Fibroblast of villous mesenchyme (primary cell): ENCODE measurements at regions not wholly inside any gene's neighbourhood (a gene's known extent, or its start where the extent isn't known, plus 50 kb on each side); places are given as distances from the start of the nearest gene placed in this dataset.

ENCODE experiments used
- DNase-seq: peaks from one replicate; pipeline ENCODE4 v3.0.0-alpha.2; 2010; ENCODE audit warnings: low read depth
- H3K4me3 ChIP-seq: 2 replicates; pipeline ENCODE4 v1.5.1; 2011; ENCODE audit warnings: low read depth, mild to moderate bottlenecking, low read length
- CTCF ChIP-seq: IDR thresholded peaks from 2 replicates; pipeline ENCODE4 v1.5.1; 2012; ENCODE audit warnings: low read depth, mild to moderate bottlenecking, low read length; ENCODE audit not compliant: insufficient read depth

- H3K4me3 ChIP-seq = no peak overlapping the region
- no peak for TF ChIP-seq CTCF
- no peak for DNase-seq
These were observed 216.9 kb upstream of the TACR3 start for GRCh38 chr4:103936653-103937145.

- peak; percentile 56 for TF ChIP-seq CTCF
- H3K4me3 ChIP-seq = no peak overlapping the region
- peak; percentile 49 for DNase-seq
These were observed 214.5 kb upstream of the TACR3 start for GRCh38 chr4:103934178-103934789.

GRCh38 chr4:103928370-103928769 lies 208.6 kb upstream of the TACR3 start:
- no peak for TF ChIP-seq CTCF
- H3K4me3 ChIP-seq = no peak overlapping the region
- no peak for DNase-seq

- no peak for DNase-seq
- H3K4me3 ChIP-seq = no peak overlapping the region
- no peak for TF ChIP-seq CTCF
These were observed 203.8 kb upstream of the TACR3 start for GRCh38 chr4:103923551-103923950.

GRCh38 chr4:103918214-103918613 lies 198.4 kb upstream of the TACR3 start:
- DNase-seq = no peak
- no peak overlapping the region for H3K4me3 ChIP-seq

GRCh38 chr4:103915224-103915869 lies 195.6 kb upstream of the TACR3 start:
- DNase-seq = peak; percentile 11
- H3K4me3 ChIP-seq = no peak overlapping the region
- TF ChIP-seq CTCF = peak; percentile 60

More at GRCh38 chr4:103918214-103918613, 198.4 kb upstream of the TACR3 start:
- no peak for TF ChIP-seq CTCF

- DNase-seq = no peak
- TF ChIP-seq CTCF = no peak
- H3K4me3 ChIP-seq = no peak overlapping the region
These were observed 187.6 kb upstream of the TACR3 start for GRCh38 chr4:103907414-103907813.
